C4-2B (cell line): ENCODE measurements at regions not wholly inside any gene's neighbourhood (a gene's known extent, or its start where the extent isn't known, plus 50 kb on each side); places are given as distances from the start of the nearest gene placed in this dataset.

ENCODE experiments used
- ZFX ChIP-seq: fragments of 450-650 bp; IDR thresholded peaks from 2 replicates; pipeline ENCODE4 v1.6.1; 2017
- TF ChIP-seq, protein P1 (sequence below): fragments of 450-650 bp; conservative IDR thresholded peaks from 2 replicates; pipeline ENCODE4 v1.5.1; 2017; ENCODE audit warnings: mild to moderate bottlenecking

DNA sequence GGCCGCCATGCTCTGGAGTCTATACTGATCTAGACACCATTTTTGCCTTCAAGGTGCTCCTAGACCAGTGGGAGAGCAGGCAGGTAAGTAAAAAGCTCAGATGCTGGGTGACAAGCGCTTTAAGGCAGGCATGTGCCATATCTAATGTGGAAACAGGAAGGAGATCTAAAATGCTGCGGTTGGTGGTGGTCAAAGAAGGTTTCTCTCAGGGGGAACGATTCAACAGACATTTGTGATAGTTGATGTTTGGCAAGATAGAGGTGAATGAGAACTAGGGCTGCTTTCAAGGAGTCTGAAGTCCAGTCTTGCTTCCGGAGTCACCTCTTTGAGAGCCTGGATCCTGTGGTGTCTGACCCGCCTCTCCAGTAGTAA, 146.2 kb upstream of the KLF4 start:
- TF ChIP-seq, protein P1, sequence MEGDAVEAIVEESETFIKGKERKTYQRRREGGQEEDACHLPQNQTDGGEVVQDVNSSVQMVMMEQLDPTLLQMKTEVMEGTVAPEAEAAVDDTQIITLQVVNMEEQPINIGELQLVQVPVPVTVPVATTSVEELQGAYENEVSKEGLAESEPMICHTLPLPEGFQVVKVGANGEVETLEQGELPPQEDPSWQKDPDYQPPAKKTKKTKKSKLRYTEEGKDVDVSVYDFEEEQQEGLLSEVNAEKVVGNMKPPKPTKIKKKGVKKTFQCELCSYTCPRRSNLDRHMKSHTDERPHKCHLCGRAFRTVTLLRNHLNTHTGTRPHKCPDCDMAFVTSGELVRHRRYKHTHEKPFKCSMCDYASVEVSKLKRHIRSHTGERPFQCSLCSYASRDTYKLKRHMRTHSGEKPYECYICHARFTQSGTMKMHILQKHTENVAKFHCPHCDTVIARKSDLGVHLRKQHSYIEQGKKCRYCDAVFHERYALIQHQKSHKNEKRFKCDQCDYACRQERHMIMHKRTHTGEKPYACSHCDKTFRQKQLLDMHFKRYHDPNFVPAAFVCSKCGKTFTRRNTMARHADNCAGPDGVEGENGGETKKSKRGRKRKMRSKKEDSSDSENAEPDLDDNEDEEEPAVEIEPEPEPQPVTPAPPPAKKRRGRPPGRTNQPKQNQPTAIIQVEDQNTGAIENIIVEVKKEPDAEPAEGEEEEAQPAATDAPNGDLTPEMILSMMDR = no peak
- no peak for TF ChIP-seq ZFX
